Kidney (tissue), 13 donors: ENCODE measurements at regions not wholly inside any gene's neighbourhood (a gene's known extent, or its start where the extent isn't known, plus 50 kb on each side); places are given as distances from the start of the nearest gene placed in this dataset.
"Not testable (repeated sequence)": the region's sequence is repeated elsewhere in the genome, so short reads cannot be mapped to it uniquely, and the experiment has no call there.

ENCODE experiments used
- DNase-seq, 5 donors: peaks; one replicate each; pipeline ENCODE4 v3.0.0-alpha.2; 2013 to 2020
- FAIRE-seq: peaks from 2 replicates; lab custom pipeline; 2012; peaks lifted over from hg19 to GRCh38; lab: Jason Lieb, UNC
- H3K27ac ChIP-seq, 2 donors: one replicate each; pipeline ENCODE4 v1.7.0; 2013; ENCODE audit warnings: low read depth in 2 of 2, low read length in 2 of 2, inconsistent platforms in 1 of 2
- H3K27me3 ChIP-seq: one replicate; pipeline ENCODE4 v1.7.1; 2013; ENCODE audit warnings: low read length, inconsistent platforms; ENCODE audit not compliant: control insufficient read depth, insufficient read depth
- H3K36me3 ChIP-seq, 3 donors: one replicate each; pipeline versions ENCODE4 v1.7.0 to v1.7.1; 2013; ENCODE audit warnings: low read length in 3 of 3, control low read depth in 1 of 3, inconsistent platforms in 1 of 3; ENCODE audit not compliant: insufficient read depth in 3 of 3, control insufficient read depth in 2 of 3
- H3K4me1 ChIP-seq, 3 donors: one replicate each; pipeline versions ENCODE4 v1.7.0 to v1.7.1; 2013; ENCODE audit warnings: low read length in 3 of 3, inconsistent platforms in 1 of 3, low read depth in 1 of 3; ENCODE audit not compliant: control insufficient read depth in 2 of 3, insufficient read depth in 2 of 3
- H3K4me3 ChIP-seq, 3 donors: one replicate each; pipeline versions ENCODE4 v1.7.0 to v1.8.1; 2013; ENCODE audit warnings: low read length in 3 of 3, control low read depth in 1 of 3, inconsistent platforms in 1 of 3
- H3K9ac ChIP-seq, 3 donors: one replicate each; pipeline versions ENCODE4 v1.7.0 to v1.7.1; 2013; ENCODE audit warnings: low read length in 3 of 3, control low read depth in 1 of 3, inconsistent platforms in 1 of 3
- H3K9me3 ChIP-seq, 3 donors: one replicate each; pipeline versions ENCODE4 v1.7.0 to v1.7.1; 2013; ENCODE audit warnings: low read length in 3 of 3, control low read depth in 1 of 3, inconsistent platforms in 1 of 3; ENCODE audit not compliant: control insufficient read depth in 2 of 3, insufficient read depth in 1 of 3
- intact Hi-C: fragments of 100-400 bp; cut with DNase I; formaldehyde crosslinking; loops from one replicate; pipeline ENCODE4 v1.11.1; 2022
- TF ChIP-seq, protein P1 (sequence below): IDR thresholded peaks from 3 replicates; pipeline ENCODE4 v1.5.1; 2012; ENCODE audit warnings: mild to moderate bottlenecking, moderate library complexity, borderline replicate concordance; ENCODE audit not compliant: insufficient read depth; ENCODE audit errors: extremely low read depth
- donor health status: control.
- donor health status: control.
- donor health status: control.
- donor health status: control.
- donor health status: control.
- donor health status: DM: yes; HTN: yes; CAD: no.
- donor health status: Normal renal cell carcinoma (clear cell type).

DNA sequence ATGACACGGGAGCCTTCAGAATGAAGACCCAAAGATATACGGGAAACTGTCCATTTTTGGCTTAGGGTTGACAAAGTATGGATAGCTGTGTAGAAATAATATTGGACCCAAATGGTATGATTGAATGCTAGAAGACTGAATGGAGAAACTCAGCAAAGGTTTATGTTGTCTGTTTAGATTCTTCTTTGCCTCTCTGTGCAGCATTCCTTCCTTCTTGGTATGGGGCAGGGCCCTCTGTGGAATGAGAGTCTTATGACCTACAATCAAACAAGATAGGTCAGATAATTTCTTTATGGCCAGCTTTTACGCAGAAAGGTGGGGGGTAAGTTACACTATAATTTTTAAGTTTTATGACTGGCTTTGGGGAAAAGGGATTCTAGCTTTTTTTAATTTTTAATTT lies 124.3 kb downstream of the PCDH10 start:
- Histone ChIP-seq H3K4me1 (no peaks in the 10 kb centered on the region), H3K9ac (no peak overlapping the region), H3K4me3 (no peak overlapping the region), H3K27me3 (no peaks in the 10 kb centered on the region), H3K27ac (no peak overlapping the region), H3K9me3 (no peaks in the 10 kb centered on the region), H3K36me3 (no peaks in the 10 kb centered on the region)
- TF ChIP-seq, protein P1, sequence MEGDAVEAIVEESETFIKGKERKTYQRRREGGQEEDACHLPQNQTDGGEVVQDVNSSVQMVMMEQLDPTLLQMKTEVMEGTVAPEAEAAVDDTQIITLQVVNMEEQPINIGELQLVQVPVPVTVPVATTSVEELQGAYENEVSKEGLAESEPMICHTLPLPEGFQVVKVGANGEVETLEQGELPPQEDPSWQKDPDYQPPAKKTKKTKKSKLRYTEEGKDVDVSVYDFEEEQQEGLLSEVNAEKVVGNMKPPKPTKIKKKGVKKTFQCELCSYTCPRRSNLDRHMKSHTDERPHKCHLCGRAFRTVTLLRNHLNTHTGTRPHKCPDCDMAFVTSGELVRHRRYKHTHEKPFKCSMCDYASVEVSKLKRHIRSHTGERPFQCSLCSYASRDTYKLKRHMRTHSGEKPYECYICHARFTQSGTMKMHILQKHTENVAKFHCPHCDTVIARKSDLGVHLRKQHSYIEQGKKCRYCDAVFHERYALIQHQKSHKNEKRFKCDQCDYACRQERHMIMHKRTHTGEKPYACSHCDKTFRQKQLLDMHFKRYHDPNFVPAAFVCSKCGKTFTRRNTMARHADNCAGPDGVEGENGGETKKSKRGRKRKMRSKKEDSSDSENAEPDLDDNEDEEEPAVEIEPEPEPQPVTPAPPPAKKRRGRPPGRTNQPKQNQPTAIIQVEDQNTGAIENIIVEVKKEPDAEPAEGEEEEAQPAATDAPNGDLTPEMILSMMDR, result no peak
- DNase-seq, result no peak
- intact Hi-C loops, result no loop called here
- no peak for FAIRE-seq

DNA sequence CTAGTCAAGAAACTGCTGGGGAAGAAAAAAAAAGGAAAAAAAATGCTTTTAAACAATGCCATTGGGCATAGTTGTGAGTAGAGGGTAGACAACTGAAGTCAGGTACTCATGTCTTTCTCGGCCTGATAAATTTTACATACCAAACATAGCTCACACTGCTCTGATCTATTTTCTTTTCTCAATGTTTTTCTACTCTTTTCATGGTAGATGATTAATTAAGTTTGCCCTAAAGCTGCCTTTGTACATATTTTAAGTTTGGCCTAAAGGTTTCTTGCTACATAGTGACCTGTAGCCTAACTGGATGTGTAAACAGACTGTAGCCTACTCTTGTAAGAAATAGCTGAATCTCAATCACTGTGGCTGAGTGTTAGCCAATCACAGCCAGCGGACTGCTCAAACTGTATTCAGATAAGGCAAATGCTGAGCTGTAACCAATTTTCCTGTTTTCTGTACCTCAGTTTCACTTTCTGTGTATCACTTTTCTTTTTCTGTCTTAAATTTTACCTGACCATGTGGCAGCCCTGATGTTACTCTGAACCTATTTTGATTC lies 121.0 kb downstream of the PCDH10 start:
- Histone ChIP-seq H3K27me3 (no peaks in the 10 kb centered on the region), H3K36me3 (no peaks in the 10 kb centered on the region), H3K9me3 (no peaks in the 10 kb centered on the region), H3K27ac (no peak overlapping the region), H3K4me3 (no peak overlapping the region), H3K9ac (no peak overlapping the region), H3K4me1 (no peaks in the 10 kb centered on the region)
- TF ChIP-seq, protein P1, result no peak
- DNase-seq (peak in 2 of 5 donors; percentile 7 to 10), FAIRE-seq (no peak)
- intact Hi-C loops, result no loop called here

DNA sequence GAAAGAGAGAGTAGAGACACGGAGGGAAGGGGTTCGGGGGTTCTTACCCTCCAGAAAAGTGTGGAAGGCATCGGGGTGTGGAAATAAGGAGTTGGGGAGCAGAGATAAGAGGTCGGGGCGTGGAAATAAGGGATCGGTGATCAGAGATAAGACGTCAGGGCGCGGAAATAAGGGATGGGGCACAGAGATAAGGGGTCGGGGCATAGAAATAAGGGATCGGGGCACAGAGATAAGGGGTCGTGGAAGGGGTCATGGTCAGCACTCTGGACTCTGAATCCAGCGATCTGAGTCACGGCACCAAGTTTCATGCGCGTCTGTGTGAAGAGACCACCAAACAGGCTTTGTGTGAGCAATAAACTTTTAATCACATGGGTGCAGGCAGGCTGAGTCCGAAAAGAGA lies 119.1 kb downstream of the PCDH10 start:
- DNase-seq, result no peak
- H3K27me3 ChIP-seq, result no peaks in the 10 kb centered on the region
- H3K4me1 ChIP-seq, result no peaks in the 10 kb centered on the region
- intact Hi-C loops, result no loop called here
- no peak overlapping the region for H3K9ac ChIP-seq
- H3K9me3 ChIP-seq, result no peaks in the 10 kb centered on the region
- no peak for FAIRE-seq
- no peaks in the 10 kb centered on the region for H3K36me3 ChIP-seq
- no peak overlapping the region for H3K27ac ChIP-seq
- H3K4me3 ChIP-seq, result no peak overlapping the region
- TF ChIP-seq, protein P1, result no peak

DNA sequence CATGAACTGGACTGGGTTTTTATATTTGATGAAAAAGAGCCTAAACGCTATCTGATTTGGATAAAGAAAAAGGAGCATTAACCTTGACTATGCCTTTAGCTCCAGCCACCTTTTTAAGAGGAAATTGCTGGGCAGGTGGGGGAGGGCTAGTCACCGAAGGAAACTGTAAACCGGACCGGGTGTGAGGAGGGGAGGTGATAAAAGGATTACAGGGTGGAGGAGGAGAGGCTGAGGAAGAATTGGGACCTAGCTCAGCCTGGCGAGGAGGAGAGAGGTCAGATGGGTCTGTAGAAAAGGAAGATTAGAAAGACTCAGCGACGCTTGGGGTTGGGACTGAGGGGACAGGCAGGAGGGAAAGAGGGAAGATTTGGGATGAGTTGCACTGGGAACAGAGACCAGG lies 118.4 kb downstream of the PCDH10 start:
- H3K4me1 ChIP-seq, H3K4me3 ChIP-seq, H3K9ac ChIP-seq, H3K27ac ChIP-seq, H3K36me3 ChIP-seq, intact Hi-C loops, FAIRE-seq, H3K9me3 ChIP-seq, H3K27me3 ChIP-seq: not testable (repeated sequence)
- peak in 2 of 5 donors; percentile 6 to 13 for DNase-seq

DNA sequence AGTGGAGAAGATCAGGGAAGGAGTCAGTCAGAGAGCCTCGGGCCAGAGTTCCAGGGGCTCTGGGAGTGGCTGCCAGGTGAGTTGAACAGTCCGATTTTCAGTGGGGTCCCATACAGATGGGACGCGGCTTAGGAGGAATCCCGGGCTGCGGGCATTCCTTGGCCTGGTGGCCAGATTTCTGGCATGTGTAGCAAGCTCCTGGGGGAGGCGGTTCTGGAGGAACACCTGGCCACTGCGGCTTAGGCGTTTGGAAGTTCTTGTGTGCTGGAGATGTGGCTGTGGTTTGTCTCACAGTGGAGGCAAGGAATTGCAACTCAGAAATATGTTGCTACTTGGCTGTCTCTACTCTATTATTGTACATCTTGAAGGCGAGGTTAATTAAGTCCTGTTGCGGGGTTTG lies 117.9 kb downstream of the PCDH10 start:
- H3K4me3 ChIP-seq, H3K27me3 ChIP-seq, H3K4me1 ChIP-seq, DNase-seq, FAIRE-seq, H3K9ac ChIP-seq, intact Hi-C loops, H3K36me3 ChIP-seq, H3K9me3 ChIP-seq, H3K27ac ChIP-seq: not testable (repeated sequence)

DNA sequence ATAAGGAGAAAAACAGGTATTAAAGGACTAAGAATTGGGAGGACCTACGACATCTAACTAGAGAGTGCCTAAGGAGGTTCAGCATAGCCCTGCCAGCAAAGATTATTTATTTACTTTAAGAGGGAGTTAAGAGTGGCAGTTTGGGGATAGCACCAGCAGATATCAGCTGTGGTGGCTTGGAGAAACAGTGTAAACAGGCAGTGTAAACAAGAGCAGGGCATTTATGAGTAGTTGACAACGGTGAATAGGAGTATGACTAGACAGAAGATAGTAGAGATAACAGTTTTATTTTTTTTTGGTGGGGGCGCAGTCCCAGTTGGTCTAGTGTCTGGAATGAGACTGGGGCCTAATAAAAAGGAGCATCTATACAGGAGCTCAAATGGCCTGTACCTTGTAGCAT lies 115.2 kb downstream of the PCDH10 start:
- not testable (repeated sequence) for DNase-seq, H3K4me1 ChIP-seq, FAIRE-seq

More for the DNA sequence above, 115.2 kb downstream of the PCDH10 start:
- H3K9ac ChIP-seq, H3K9me3 ChIP-seq, H3K36me3 ChIP-seq, intact Hi-C loops, H3K27me3 ChIP-seq, H3K27ac ChIP-seq, H3K4me3 ChIP-seq: not testable (repeated sequence)
